A549 (cell line): ENCODE measurements at regions not wholly inside any gene's neighbourhood (a gene's known extent, or its start where the extent isn't known, plus 50 kb on each side); places are given as distances from the start of the nearest gene placed in this dataset.

ENCODE experiments used
- ATAC-seq, 2 experiments: fragments of 200-7000 bp in 1 of 2; fragments of >200 bp in 1 of 2; cut with Nextera tagmentation in 1 of 2; cut with Tn5 transposase in 1 of 2; 3 replicates each; pipeline versions ENCODE4 v1.8.0 to v1.9.1; 2018 to 2020; ENCODE audit warnings: mild to moderate bottlenecking in 1 of 2, moderate library complexity in 1 of 2
- CTCF ChIA-PET: fragments of 300-600 bp; sonication (Branson Sonifier 250); formaldehyde crosslinking; extraction: SDS; loops from one replicate; lab custom pipeline; 2021; ENCODE audit warnings: antibody characterized with exemption, inconsistent platforms; lab: Yijun Ruan, JAX
- POLR2A ChIA-PET: fragments of 350-600 bp; formaldehyde crosslinking; extraction: SDS; loops from one replicate; lab custom pipeline; 2021; ENCODE audit warnings: antibody characterized with exemption, inconsistent platforms; lab: Yijun Ruan, JAX
- DNase-seq, 2 experiments: peaks; one replicate each; pipeline versions ENCODE4 v3.0.0 to v3.0.0-alpha.2; 2011 to 2016; ENCODE audit warnings: low read depth in 1 of 2, low spot score in 1 of 2
- FAIRE-seq: peaks from 2 replicates; lab custom pipeline; 2011; peaks lifted over from hg19 to GRCh38; lab: Jason Lieb, UNC
- H3K27ac ChIP-seq, 2 experiments: fragments of >200 bp; sonication (Bioruptor Twin); formaldehyde crosslinking; 3 replicates each; pipeline ENCODE4 v1.5.1; 2016 to 2017
- H3K4me1 ChIP-seq: fragments of >200 bp; sonication (Bioruptor Twin); formaldehyde crosslinking; 3 replicates; pipeline ENCODE4 v1.6.1; 2016
- H3K4me2 ChIP-seq: fragments of >200 bp; sonication (Bioruptor Twin); formaldehyde crosslinking; 3 replicates; pipeline ENCODE4 v1.6.1; 2016
- H3K4me3 ChIP-seq: fragments of >200 bp; sonication (Bioruptor Twin); formaldehyde crosslinking; 3 replicates; pipeline ENCODE4 v1.5.1; 2016
- H3K9me3 ChIP-seq: fragments of >200 bp; sonication (Bioruptor Twin); formaldehyde crosslinking; 3 replicates; pipeline ENCODE4 v1.6.1; 2016
- BHLHE40 ChIP-seq: IDR thresholded peaks from 2 replicates; pipeline ENCODE4 v1.6.1; 2012; ENCODE audit warnings: low read depth, low read length, inconsistent platforms
- CBX2 ChIP-seq: fragments of 200-600 bp; sonication (generic); IDR thresholded peaks from 2 replicates; pipeline ENCODE4 v1.6.1; 2016; ENCODE audit warnings: low read depth, mild to moderate bottlenecking, borderline replicate concordance
- CHD2 ChIP-seq: fragments of 150-350 bp; IDR thresholded peaks from 2 replicates; pipeline ENCODE4 v1.6.1; 2014; ENCODE audit warnings: low read length; ENCODE audit not compliant: partially characterized antibody
- HDAC2 ChIP-seq: fragments of 200-600 bp; sonication (generic); IDR thresholded peaks from 2 replicates; pipeline ENCODE4 v1.6.1; 2016
- HOXA7 ChIP-seq: fragments of 250-450 bp; sonication (Bioruptor Pico); IDR thresholded peaks from 2 replicates; pipeline ENCODE4 v1.5.0; 2020; ENCODE audit warnings: mild to moderate bottlenecking, moderate library complexity
- MAFK ChIP-seq: fragments of 450-650 bp; IDR thresholded peaks from 2 replicates; pipeline ENCODE4 v1.6.1; 2014; ENCODE audit not compliant: partially characterized antibody
- MAZ ChIP-seq: fragments of 150-350 bp; IDR thresholded peaks from 2 replicates; pipeline ENCODE4 v1.6.1; 2014; ENCODE audit warnings: antibody characterized with exemption, low read depth, low read length, borderline replicate concordance
- NFE2L2 ChIP-seq: fragments of 150-350 bp; conservative IDR thresholded peaks from 2 replicates; pipeline ENCODE4 v1.6.1; 2014; ENCODE audit warnings: low read length
- NPAS2 ChIP-seq: fragments of 250-450 bp; sonication (Bioruptor Pico); IDR thresholded peaks from 2 replicates; pipeline ENCODE4 v1.8.0; 2022; ENCODE audit warnings: mild to moderate bottlenecking, moderate library complexity, borderline replicate concordance
- RAD21 ChIP-seq, 2 experiments: fragments of >200 bp in 1 of 2; sonication (Bioruptor Twin) in 1 of 2; formaldehyde crosslinking in 1 of 2; IDR thresholded peaks in 1 of 2; conservative IDR thresholded peaks in 1 of 2; 2 replicates in 1 of 2; 3 replicates in 1 of 2; pipeline ENCODE4 v1.6.1; 2012 to 2018; ENCODE audit warnings: inconsistent platforms in 1 of 2
- RARB ChIP-seq: fragments of 250-450 bp; sonication (Bioruptor Pico); IDR thresholded peaks from 2 replicates; pipeline ENCODE4 v1.8.0; 2021; ENCODE audit warnings: mild to moderate bottlenecking, moderate library complexity
- RCOR1 ChIP-seq: fragments of 150-350 bp; IDR thresholded peaks from 2 replicates; pipeline ENCODE4 v1.6.1; 2014; ENCODE audit warnings: antibody characterized with exemption, low read length, low read depth
- TP53 ChIP-seq: fragments of 250-450 bp; sonication (Bioruptor Pico); IDR thresholded peaks from 2 replicates; pipeline ENCODE4 v1.5.0; 2021; ENCODE audit warnings: mild to moderate bottlenecking, moderate library complexity
- ZFP36 ChIP-seq: fragments of 450-650 bp; IDR thresholded peaks from 2 replicates; pipeline ENCODE4 v1.6.1; 2014; ENCODE audit warnings: borderline replicate concordance; ENCODE audit not compliant: partially characterized antibody
- WGBS: methylation state at CpG from one replicate; pipeline ENCODE4 v1.1.6; 2017; ENCODE audit errors: missing lambda C conversion rate; 5-methylcytosine and 5-hydroxymethylcytosine counted together
- TF ChIP-seq, protein P1 (sequence below): IDR thresholded peaks from 2 replicates; pipeline ENCODE4 v1.6.1; 2012
- TF ChIP-seq, protein P2 (sequence below): fragments of 200-600 bp; sonication (generic); IDR thresholded peaks from 2 replicates; pipeline ENCODE4 v1.6.1; 2016; ENCODE audit warnings: antibody characterized with exemption, mild to moderate bottlenecking, moderate library complexity
- TF ChIP-seq, protein P3 (sequence below): IDR thresholded peaks from 2 replicates; pipeline ENCODE4 v1.6.1; 2012; ENCODE audit warnings: low read depth, borderline replicate concordance
- TF ChIP-seq, protein P4 (sequence below): fragments of >200 bp; sonication (Bioruptor Twin); formaldehyde crosslinking; IDR thresholded peaks from 3 replicates; pipeline ENCODE4 v1.6.1; 2016
- TF ChIP-seq, protein P5 (sequence below): fragments of 150-350 bp; IDR thresholded peaks from 2 replicates; pipeline ENCODE4 v1.6.1; 2014; ENCODE audit warnings: low read depth, mild to moderate bottlenecking, low read length
- TF ChIP-seq, protein P6 (sequence below): fragments of >200 bp; sonication (Bioruptor Twin); formaldehyde crosslinking; IDR thresholded peaks from 3 replicates; pipeline ENCODE4 v1.5.1; 2016

DNA sequence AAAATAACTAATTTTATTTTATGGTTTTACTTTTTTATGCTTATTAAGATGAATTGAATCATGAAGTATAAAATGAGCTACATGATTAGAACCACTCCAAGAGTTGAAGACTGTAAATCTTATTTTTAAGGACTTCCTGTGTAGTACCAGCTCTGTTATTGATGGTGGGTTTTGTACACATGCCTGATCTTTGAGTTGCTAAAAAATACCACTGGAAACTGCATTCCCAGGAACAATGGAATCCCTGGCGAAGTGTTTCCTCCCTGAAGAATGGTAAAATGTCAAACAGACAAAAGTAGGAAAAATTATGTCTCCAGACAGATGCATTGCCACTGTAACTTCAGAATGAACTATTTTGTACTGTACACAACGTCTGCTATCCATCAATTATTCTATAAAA is 935.4 kb upstream of the TENM3 start (continued):
- TF ChIP-seq, protein P1, sequence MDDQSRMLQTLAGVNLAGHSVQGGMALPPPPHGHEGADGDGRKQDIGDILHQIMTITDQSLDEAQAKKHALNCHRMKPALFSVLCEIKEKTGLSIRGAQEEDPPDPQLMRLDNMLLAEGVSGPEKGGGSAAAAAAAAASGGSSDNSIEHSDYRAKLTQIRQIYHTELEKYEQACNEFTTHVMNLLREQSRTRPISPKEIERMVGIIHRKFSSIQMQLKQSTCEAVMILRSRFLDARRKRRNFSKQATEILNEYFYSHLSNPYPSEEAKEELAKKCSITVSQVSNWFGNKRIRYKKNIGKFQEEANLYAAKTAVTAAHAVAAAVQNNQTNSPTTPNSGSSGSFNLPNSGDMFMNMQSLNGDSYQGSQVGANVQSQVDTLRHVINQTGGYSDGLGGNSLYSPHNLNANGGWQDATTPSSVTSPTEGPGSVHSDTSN, result no peak
- TF ChIP-seq, protein P2, sequence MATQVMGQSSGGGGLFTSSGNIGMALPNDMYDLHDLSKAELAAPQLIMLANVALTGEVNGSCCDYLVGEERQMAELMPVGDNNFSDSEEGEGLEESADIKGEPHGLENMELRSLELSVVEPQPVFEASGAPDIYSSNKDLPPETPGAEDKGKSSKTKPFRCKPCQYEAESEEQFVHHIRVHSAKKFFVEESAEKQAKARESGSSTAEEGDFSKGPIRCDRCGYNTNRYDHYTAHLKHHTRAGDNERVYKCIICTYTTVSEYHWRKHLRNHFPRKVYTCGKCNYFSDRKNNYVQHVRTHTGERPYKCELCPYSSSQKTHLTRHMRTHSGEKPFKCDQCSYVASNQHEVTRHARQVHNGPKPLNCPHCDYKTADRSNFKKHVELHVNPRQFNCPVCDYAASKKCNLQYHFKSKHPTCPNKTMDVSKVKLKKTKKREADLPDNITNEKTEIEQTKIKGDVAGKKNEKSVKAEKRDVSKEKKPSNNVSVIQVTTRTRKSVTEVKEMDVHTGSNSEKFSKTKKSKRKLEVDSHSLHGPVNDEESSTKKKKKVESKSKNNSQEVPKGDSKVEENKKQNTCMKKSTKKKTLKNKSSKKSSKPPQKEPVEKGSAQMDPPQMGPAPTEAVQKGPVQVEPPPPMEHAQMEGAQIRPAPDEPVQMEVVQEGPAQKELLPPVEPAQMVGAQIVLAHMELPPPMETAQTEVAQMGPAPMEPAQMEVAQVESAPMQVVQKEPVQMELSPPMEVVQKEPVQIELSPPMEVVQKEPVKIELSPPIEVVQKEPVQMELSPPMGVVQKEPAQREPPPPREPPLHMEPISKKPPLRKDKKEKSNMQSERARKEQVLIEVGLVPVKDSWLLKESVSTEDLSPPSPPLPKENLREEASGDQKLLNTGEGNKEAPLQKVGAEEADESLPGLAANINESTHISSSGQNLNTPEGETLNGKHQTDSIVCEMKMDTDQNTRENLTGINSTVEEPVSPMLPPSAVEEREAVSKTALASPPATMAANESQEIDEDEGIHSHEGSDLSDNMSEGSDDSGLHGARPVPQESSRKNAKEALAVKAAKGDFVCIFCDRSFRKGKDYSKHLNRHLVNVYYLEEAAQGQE, result no peak
- TF ChIP-seq TP53 (CRISPR knock-in tag), result no peak
- TF ChIP-seq ZFP36, result no peak
- TF ChIP-seq, all 56 proteins: peak for 0

DNA sequence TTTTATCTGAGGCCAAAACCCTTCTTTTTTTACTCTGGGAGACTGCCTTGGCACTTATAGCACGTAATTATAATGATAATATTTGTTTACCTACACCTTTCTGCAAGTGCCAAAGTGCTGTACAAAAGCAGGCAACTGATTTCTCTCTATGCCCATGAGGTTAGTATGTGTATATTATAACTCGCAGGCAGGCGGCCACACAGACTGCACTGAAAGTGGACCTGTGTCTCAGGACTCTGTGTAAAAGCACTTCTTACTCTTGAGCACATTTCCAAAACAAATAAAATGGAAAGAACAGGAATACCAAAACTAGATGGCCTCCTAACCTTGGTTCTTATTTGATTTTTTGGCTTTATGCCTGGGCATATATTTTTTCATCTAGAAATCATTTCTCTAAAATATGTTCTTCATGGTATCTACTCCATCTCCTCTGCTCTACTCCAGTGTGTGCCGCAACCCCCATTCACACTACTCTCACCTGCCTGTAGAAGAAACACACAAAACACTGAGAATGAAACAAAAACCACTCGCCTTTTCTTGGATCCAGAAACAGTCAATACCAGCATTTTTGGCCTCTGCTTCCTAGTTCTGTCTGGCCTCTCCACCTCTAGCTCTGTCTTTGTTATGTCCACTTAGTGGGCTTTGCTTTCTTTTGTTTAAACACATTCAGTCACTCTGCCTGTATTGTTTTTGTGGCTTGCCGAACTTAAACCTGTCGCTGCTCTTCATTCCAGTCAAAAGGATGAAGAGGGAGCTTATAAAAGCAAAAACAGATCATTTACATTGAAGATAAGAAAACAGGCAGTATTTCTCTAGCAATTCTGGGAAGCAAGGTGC is 934.5 kb upstream of the TENM3 start:
- H3K4me3 ChIP-seq, result no peak overlapping the region
- 4% methylated on average over 7 of the region's 7 CpGs for WGBS
- TF ChIP-seq CHD2 (no peak), MAFK (no peak), NFE2L2 (no peak), CBX2 (no peak), HOXA7 (CRISPR knock-in tag) (no peak), RCOR1 (no peak), RAD21 (conservative IDR thresholded peaks at IDR 0.05 in 1 of 2, IDR thresholded peaks at IDR 0.05 in 1 of 2) (no peak), MAZ (no peak), BHLHE40 (no peak), NPAS2 (no peak), HDAC2 (no peak), RARB (CRISPR knock-in tag) (no peak)
- TF ChIP-seq, protein P3, sequence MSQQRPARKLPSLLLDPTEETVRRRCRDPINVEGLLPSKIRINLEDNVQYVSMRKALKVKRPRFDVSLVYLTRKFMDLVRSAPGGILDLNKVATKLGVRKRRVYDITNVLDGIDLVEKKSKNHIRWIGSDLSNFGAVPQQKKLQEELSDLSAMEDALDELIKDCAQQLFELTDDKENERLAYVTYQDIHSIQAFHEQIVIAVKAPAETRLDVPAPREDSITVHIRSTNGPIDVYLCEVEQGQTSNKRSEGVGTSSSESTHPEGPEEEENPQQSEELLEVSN, result no peak
- TF ChIP-seq, protein P4, sequence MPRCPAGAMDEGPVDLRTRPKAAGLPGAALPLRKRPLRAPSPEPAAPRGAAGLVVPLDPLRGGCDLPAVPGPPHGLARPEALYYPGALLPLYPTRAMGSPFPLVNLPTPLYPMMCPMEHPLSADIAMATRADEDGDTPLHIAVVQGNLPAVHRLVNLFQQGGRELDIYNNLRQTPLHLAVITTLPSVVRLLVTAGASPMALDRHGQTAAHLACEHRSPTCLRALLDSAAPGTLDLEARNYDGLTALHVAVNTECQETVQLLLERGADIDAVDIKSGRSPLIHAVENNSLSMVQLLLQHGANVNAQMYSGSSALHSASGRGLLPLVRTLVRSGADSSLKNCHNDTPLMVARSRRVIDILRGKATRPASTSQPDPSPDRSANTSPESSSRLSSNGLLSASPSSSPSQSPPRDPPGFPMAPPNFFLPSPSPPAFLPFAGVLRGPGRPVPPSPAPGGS, result no peak
- TF ChIP-seq, protein P5, sequence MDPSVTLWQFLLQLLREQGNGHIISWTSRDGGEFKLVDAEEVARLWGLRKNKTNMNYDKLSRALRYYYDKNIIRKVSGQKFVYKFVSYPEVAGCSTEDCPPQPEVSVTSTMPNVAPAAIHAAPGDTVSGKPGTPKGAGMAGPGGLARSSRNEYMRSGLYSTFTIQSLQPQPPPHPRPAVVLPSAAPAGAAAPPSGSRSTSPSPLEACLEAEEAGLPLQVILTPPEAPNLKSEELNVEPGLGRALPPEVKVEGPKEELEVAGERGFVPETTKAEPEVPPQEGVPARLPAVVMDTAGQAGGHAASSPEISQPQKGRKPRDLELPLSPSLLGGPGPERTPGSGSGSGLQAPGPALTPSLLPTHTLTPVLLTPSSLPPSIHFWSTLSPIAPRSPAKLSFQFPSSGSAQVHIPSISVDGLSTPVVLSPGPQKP, result no peak
- TF ChIP-seq, protein P1, result no peak
- TF ChIP-seq, protein P6, sequence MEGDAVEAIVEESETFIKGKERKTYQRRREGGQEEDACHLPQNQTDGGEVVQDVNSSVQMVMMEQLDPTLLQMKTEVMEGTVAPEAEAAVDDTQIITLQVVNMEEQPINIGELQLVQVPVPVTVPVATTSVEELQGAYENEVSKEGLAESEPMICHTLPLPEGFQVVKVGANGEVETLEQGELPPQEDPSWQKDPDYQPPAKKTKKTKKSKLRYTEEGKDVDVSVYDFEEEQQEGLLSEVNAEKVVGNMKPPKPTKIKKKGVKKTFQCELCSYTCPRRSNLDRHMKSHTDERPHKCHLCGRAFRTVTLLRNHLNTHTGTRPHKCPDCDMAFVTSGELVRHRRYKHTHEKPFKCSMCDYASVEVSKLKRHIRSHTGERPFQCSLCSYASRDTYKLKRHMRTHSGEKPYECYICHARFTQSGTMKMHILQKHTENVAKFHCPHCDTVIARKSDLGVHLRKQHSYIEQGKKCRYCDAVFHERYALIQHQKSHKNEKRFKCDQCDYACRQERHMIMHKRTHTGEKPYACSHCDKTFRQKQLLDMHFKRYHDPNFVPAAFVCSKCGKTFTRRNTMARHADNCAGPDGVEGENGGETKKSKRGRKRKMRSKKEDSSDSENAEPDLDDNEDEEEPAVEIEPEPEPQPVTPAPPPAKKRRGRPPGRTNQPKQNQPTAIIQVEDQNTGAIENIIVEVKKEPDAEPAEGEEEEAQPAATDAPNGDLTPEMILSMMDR, result no peak
- H3K27ac ChIP-seq, result no peak overlapping the region
- ChIA-PET POLR2A (no interaction called here), CTCF (no interaction called here)
- no peaks in the 10 kb centered on the region for H3K9me3 ChIP-seq
- H3K4me2 ChIP-seq, result no peak overlapping the region
- ATAC-seq (no peak), DNase-seq (no peak), FAIRE-seq (no peak)
- no peaks in the 10 kb centered on the region for H3K4me1 ChIP-seq
